ENCODE measurements at regions not wholly inside any gene's neighbourhood (a gene's known extent, or its start where the extent isn't known, plus 50 kb on each side); places are given as distances from the start of the nearest gene placed in this dataset.

DNA sequence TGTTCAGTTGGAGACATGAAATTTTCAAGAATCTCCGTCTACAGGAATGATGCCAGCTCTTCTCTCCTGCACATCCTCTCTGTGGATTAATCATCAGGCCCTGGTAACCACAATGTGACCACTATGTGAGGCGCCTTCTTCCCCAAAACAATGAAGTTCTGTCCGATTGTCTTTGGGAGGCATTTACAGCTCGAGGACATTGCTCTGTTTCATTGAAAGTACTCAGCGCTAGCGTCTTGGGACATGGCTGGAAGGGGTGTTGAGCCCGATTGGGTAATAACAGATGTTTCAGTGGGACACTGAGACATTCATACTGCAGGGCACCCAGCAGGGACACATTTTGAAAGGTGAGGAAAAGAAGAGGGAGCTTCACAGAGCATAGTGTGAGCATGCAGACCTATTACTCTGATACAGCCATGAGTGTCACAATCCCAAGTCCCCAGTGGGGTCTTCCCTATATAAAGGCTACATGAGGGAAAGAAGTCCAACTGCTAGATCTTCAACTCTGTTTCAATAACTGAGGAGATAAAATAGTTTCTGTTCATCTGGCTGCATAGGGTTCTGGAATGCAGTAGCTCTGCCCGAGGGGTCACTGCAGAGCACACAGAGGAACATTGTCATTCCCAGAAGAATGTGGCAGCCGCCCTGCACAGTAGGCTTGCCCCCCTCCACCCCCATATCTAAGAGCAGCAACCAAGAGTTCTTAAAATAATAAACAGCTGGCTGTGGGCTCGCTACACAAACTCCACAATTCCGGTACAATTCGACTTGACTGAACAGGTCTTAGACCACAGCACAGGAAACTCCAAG is 237.3 kb downstream of the OSR1 start:
- H3K27me3 Mint-ChIP-seq, result peaks cover 0 to 6% (median 0%) of the 10 kb centered on the region in 5 donors
- POLR2A ChIA-PET, result no interaction called here

GRCh38 chr2:19120181-19120580 is 238.2 kb downstream of the OSR1 start:
- Mint-ChIP-seq H3K27ac (no peak overlapping the region), H3K9me3 (peaks cover 0 to 9% (median 0%) of the 10 kb centered on the region in 9 donors), H3K36me3 (peaks cover 0 to 8% (median 0%) of the 10 kb centered on the region in 3 donors), H3K4me1 (no peaks in the 10 kb centered on the region), H3K27me3 (peaks cover 0 to 6% (median 0%) of the 10 kb centered on the region in 5 donors), H3K4me3 (no peak overlapping the region)
- POLR2A ChIA-PET, result no interaction called here
- no peak for ATAC-seq
- DNase-seq, result no peak

More for the DNA sequence above, 237.3 kb downstream of the OSR1 start:
- ATAC-seq, result no peak
- H3K4me1 Mint-ChIP-seq, result no peaks in the 10 kb centered on the region
- DNase-seq, result no peak
- H3K9me3 Mint-ChIP-seq, result peaks cover 0 to 9% (median 0%) of the 10 kb centered on the region in 9 donors
- no peak overlapping the region for H3K27ac Mint-ChIP-seq
- no peak overlapping the region for H3K4me3 Mint-ChIP-seq
- peaks cover 0 to 8% (median 0%) of the 10 kb centered on the region in 3 donors for H3K36me3 Mint-ChIP-seq

DNA sequence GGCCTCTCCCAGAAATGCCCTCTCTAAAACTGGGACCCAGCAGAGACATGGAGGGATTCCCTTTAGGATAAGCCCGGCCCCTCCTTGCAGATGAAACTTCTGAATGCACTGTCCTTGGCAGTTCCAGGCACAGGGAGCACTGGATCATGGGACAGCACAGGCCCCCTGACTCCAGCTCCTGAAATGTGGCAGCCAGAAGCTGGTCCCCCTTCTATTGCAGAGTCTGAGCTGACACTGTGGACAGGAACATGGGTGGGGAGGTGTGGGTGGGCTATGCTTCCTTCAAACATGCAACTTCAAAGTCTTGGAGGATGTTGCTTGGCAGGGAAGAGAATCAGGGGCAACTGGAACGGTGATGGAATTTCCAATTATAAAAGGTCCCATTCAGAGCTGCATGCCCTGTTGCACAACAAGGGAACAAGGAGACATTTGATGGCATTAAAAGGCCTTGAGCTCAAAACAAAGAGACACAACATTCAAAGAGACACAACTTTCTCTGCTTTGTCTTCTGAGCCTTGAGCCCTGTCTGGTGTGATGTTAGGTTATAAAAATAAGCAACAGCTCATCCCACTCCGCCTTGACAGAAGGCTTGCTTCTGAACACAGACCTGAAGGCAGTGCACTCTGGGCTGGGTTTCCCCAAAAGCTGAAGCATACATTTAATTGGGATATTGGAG is 239.0 kb downstream of the OSR1 start:
- no peak overlapping the region for H3K4me3 Mint-ChIP-seq
- ATAC-seq (no peak), DNase-seq (no peak)
- H3K27me3 Mint-ChIP-seq, result peaks cover 0 to 6% (median 0%) of the 10 kb centered on the region in 5 donors
- POLR2A ChIA-PET, result no interaction called here
- H3K9me3 Mint-ChIP-seq, result peaks cover 0 to 9% (median 0%) of the 10 kb centered on the region in 9 donors
- no peaks in the 10 kb centered on the region for H3K4me1 Mint-ChIP-seq
- H3K36me3 Mint-ChIP-seq, result peaks cover 0 to 8% (median 0%) of the 10 kb centered on the region in 3 donors
- H3K27ac Mint-ChIP-seq, result no peak overlapping the region

DNA sequence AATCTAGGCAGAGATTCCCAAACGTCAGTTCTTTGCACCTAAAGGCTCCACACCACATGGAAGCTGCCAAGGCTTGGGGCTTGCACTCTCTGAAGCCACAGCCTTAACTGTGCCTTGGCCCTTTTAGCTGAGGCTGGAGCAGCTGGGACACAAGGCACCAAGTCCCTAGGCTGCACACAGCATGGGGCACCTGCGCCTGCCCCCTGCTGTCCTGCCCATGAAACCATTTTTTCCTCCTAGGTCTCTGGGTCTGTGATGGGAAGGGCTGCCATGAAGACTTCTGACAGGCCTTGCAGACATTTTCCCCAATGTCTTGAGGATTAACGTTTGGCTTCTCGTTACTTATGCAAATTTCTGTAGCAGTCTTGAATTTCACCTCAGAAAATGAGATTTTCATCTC is 241.5 kb downstream of the OSR1 start:
- H3K36me3 Mint-ChIP-seq, result peaks cover 0 to 8% (median 0%) of the 10 kb centered on the region in 3 donors
- ATAC-seq (no peak), DNase-seq (no peak)
- no peak overlapping the region for H3K27ac Mint-ChIP-seq
- H3K4me3 Mint-ChIP-seq, result no peak overlapping the region
- H3K27me3 Mint-ChIP-seq, result peaks cover 0 to 11% (median 2%) of the 10 kb centered on the region in 5 donors
- H3K4me1 Mint-ChIP-seq, result no peaks in the 10 kb centered on the region
- H3K9me3 Mint-ChIP-seq, result peaks cover 0 to 9% (median 0%) of the 10 kb centered on the region in 9 donors
- POLR2A ChIA-PET, result no interaction called here

GRCh38 chr2:19114754-19115231 is 243.6 kb downstream of the OSR1 start:
- no peak overlapping the region for H3K27ac Mint-ChIP-seq
- peaks cover 0 to 9% (median 0%) of the 10 kb centered on the region in 9 donors for H3K9me3 Mint-ChIP-seq
- ATAC-seq, result no peak
- H3K36me3 Mint-ChIP-seq, result peaks cover 0 to 8% (median 0%) of the 10 kb centered on the region in 3 donors
- H3K4me1 Mint-ChIP-seq, result no peaks in the 10 kb centered on the region
- POLR2A ChIA-PET, result no interaction called here
- peaks cover 0 to 13% (median 3%) of the 10 kb centered on the region in 5 donors for H3K27me3 Mint-ChIP-seq
- DNase-seq, result no peak
- H3K4me3 Mint-ChIP-seq, result no peak overlapping the region

GRCh38 chr2:19114126-19114525 is 244.3 kb downstream of the OSR1 start:
- H3K27me3 Mint-ChIP-seq, result peaks cover 0 to 15% (median 3%) of the 10 kb centered on the region in 5 donors
- no peak for ATAC-seq
- H3K4me3 Mint-ChIP-seq, result no peak overlapping the region
- H3K4me1 Mint-ChIP-seq, result no peaks in the 10 kb centered on the region
- DNase-seq, result no peak
- H3K9me3 Mint-ChIP-seq, result peaks cover 0 to 9% (median 0%) of the 10 kb centered on the region in 9 donors
- peaks cover 0 to 8% (median 0%) of the 10 kb centered on the region in 3 donors for H3K36me3 Mint-ChIP-seq
- no peak overlapping the region for H3K27ac Mint-ChIP-seq
- POLR2A ChIA-PET, result no interaction called here

DNA sequence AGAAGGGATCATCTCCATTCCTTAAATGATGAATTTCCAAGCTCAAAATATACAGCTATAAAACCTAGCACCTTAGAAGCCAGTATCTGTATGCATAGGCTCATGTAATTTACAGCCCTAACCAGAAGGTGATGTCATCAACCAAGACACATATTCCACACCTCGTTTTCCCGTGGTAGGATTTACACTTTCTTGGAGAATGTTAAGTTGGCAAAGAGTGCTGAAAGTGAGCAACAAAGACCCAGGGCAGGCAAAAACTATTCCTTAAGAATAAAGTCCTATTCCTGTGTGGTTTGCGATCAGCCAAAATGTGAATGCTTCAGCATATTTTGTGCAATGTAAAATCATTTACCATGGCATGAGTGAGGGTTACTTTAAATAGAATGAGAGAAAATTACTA is 247.1 kb downstream of the OSR1 start:
- ATAC-seq (no peak), DNase-seq (no peak)
- Mint-ChIP-seq H3K4me1 (no peaks in the 10 kb centered on the region), H3K27me3 (peaks cover 0 to 9% (median 3%) of the 10 kb centered on the region in 5 donors), H3K36me3 (no peaks in the 10 kb centered on the region), H3K9me3 (peaks cover 0 to 10% (median 0%) of the 10 kb centered on the region in 9 donors), H3K27ac (no peak overlapping the region), H3K4me3 (no peak overlapping the region)
- POLR2A ChIA-PET, result no interaction called here

GRCh38 chr2:19109518-19109917 is 248.9 kb downstream of the OSR1 start:
- DNase-seq (no peak), ATAC-seq (no peak)
- POLR2A ChIA-PET, result no interaction called here
- Mint-ChIP-seq H3K4me1 (no peaks in the 10 kb centered on the region), H3K27ac (no peak overlapping the region), H3K36me3 (no peaks in the 10 kb centered on the region), H3K9me3 (peaks cover 0 to 10% (median 0%) of the 10 kb centered on the region in 9 donors), H3K4me3 (no peak overlapping the region), H3K27me3 (peaks cover 0 to 9% (median 0%) of the 10 kb centered on the region in 5 donors)

- POLR2A ChIA-PET, result no interaction called here
- DNase-seq, result no peak
- Mint-ChIP-seq H3K36me3 (no peaks in the 10 kb centered on the region), H3K27ac (no peak overlapping the region), H3K4me3 (no peak overlapping the region), H3K4me1 (no peaks in the 10 kb centered on the region), H3K27me3 (peaks cover 0 to 5% (median 0%) of the 10 kb centered on the region in 5 donors), H3K9me3 (peaks cover 0 to 10% (median 0%) of the 10 kb centered on the region in 9 donors)
- no peak for ATAC-seq
These were observed 252.0 kb downstream of the OSR1 start for GRCh38 chr2:19106376-19106775.

DNA sequence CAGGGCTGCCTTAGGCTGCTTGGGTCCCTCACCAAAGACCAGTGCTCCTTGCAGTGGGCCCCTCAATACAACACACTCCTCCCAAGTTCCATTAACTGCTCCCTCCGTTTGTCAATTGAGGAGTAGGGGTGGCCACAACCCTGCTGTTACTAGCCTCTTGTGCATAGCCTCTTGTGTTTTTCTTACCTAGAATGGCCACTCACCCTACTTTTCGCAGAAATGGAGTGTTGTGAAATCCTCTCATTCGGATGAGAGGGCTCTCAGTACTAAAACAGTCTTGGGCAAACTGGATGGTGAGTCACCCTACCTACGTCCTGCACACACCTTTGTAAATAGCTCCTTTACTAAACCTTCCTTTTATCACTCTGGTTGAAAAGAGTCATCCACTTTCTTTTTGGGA is 253.9 kb downstream of the OSR1 start:
- no peaks in the 10 kb centered on the region for H3K27me3 Mint-ChIP-seq
- H3K4me3 Mint-ChIP-seq, result no peak overlapping the region
- POLR2A ChIA-PET, result no interaction called here
- no peak overlapping the region for H3K27ac Mint-ChIP-seq
- ATAC-seq, result no peak
- DNase-seq, result no peak
- no peaks in the 10 kb centered on the region for H3K36me3 Mint-ChIP-seq
- peaks cover 0 to 10% (median 0%) of the 10 kb centered on the region in 9 donors for H3K9me3 Mint-ChIP-seq
- H3K4me1 Mint-ChIP-seq, result no peaks in the 10 kb centered on the region

DNA sequence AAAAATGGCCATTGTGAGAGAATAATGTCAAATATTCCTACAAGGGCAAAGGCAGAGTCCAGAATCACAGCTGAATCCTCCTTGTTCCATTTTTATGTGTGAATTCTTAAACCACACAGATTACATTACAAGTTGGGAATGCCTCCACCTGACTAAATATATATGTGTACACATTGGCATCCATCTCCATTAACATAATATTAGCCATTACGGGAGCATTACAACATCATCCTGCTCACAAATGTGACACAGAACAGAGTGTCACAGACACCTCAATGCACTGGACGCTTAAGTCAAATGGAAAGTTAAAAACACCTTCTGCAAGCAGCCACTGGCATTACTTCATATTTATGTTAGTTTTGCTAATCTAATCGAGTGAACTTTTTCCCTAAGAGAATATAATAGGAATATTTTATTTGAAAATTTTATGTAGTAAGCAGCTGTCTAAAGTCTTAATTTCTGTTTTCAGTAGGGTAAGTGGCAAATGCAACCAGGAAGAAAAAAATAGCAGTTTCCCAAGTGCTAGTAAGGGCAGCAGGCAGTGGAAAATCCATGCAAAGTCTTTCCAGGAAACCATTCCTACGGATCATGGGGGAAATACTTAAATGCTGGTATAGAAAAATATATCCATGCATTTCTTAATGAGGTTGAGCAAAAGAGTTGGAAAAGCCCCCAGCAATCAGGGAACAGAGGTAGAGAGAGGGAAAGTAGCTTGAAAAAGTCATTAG is 255.6 kb downstream of the OSR1 start:
- no peak overlapping the region for H3K27ac Mint-ChIP-seq
- no peaks in the 10 kb centered on the region for H3K4me1 Mint-ChIP-seq
- ATAC-seq, result no peak
- POLR2A ChIA-PET, result no interaction called here
- no peak for DNase-seq
- no peaks in the 10 kb centered on the region for H3K27me3 Mint-ChIP-seq
- peaks cover 0 to 11% (median 0%) of the 10 kb centered on the region in 9 donors for H3K9me3 Mint-ChIP-seq
- H3K4me3 Mint-ChIP-seq, result no peak overlapping the region
- H3K36me3 Mint-ChIP-seq, result peaks cover 0 to under 1% (median 0%) of the 10 kb centered on the region in 3 donors

GRCh38 chr2:19101968-19102367 is 256.5 kb downstream of the OSR1 start:
- ATAC-seq (no peak), DNase-seq (no peak)
- no peaks in the 10 kb centered on the region for H3K27me3 Mint-ChIP-seq
- peaks cover 0 to 11% (median 0%) of the 10 kb centered on the region in 9 donors for H3K9me3 Mint-ChIP-seq
- POLR2A ChIA-PET, result no interaction called here
- no peak overlapping the region for H3K4me3 Mint-ChIP-seq
- no peak overlapping the region for H3K27ac Mint-ChIP-seq
- H3K4me1 Mint-ChIP-seq, result no peaks in the 10 kb centered on the region
- H3K36me3 Mint-ChIP-seq, result peaks cover 0 to 3% (median 0%) of the 10 kb centered on the region in 3 donors

DNA sequence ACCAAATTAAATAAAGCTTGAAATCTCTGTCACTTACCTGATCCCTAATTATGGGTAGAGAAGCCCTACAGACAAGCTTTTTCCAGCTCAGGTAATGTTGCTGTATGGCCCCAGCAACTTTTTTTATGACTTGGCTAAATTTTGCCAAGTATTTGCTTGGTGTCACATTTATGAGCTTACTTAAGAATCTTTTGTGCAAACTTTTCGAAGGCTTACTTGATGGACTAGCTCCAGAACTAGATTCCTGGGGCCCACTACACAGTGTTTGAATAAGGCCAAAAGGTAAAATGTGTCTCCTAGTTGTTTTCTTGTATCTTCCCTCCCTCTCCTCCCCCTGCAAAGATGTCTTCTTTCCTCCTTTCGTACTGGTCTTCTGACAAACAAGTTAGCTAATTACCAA is 257.9 kb downstream of the OSR1 start:
- H3K4me3 Mint-ChIP-seq, result no peak overlapping the region
- no peaks in the 10 kb centered on the region for H3K27me3 Mint-ChIP-seq
- H3K27ac Mint-ChIP-seq, result no peak overlapping the region
- H3K4me1 Mint-ChIP-seq, result no peaks in the 10 kb centered on the region
- DNase-seq (no peak), ATAC-seq (no peak)
- POLR2A ChIA-PET, result no interaction called here
- H3K36me3 Mint-ChIP-seq, result peaks cover 0 to 3% (median 0%) of the 10 kb centered on the region in 3 donors
- peaks cover 0 to 12% (median 4%) of the 10 kb centered on the region in 9 donors for H3K9me3 Mint-ChIP-seq

Measured in naive thymus-derived CD8-positive, alpha-beta T cell (primary cell).